ENCODE measurements at regions not wholly inside any gene's neighbourhood (a gene's known extent, or its start where the extent isn't known, plus 50 kb on each side); places are given as distances from the start of the nearest gene placed in this dataset.
"Not testable (repeated sequence)": the region's sequence is repeated elsewhere in the genome, so short reads cannot be mapped to it uniquely, and the experiment has no call there.

GRCh38 chr5:106649031-106649430 lies 1021.7 kb downstream of the EFNA5 start:
- no peak for DNase-seq

GRCh38 chr5:106648401-106648800 lies 1022.3 kb downstream of the EFNA5 start:
- DNase-seq = no peak

DNA sequence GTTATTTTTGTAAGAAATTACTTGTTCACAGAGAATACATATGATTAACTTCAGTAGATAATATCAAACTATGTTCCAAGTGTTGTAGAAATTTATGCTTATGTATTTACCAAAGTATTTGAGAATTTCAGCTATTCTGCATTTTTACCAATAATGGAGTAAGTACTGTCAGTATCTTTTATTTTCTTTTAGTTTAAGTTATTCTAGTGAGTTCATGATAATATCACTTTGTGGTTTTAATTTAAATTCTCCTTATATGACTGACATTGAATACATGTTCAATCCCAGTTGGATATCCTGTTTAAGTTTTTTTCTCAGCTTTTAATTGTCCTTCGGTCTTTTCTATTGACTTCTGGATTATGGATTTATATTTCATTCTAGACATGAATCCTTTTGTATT lies 1024.6 kb downstream of the EFNA5 start:
- DNase-seq = no peak

DNA sequence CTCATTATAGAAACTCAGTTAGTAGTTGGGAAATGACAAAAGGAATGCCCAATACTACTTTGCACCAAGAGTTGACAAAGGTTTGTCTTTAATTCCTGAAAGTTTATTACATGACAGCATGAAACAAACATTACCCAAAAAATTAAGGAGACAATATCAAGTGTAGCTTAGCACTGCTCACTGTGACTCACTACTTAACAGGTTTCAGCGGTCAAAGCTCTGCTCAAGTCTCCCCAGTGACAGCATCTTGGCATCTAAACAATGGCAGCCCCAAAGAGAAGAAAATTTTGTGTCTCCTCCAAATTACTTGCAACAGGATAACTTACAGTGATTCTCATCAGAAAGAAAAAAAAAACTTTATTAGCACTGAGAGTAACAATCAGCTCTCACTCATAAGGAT lies 1030.2 kb downstream of the EFNA5 start:
- no peak for DNase-seq

GRCh38 chr5:106639488-106639887 lies 1031.2 kb downstream of the EFNA5 start:
- DNase-seq = no peak

- no peak for DNase-seq
These were observed 1033.5 kb downstream of the EFNA5 start for GRCh38 chr5:106637275-106637674.

DNA sequence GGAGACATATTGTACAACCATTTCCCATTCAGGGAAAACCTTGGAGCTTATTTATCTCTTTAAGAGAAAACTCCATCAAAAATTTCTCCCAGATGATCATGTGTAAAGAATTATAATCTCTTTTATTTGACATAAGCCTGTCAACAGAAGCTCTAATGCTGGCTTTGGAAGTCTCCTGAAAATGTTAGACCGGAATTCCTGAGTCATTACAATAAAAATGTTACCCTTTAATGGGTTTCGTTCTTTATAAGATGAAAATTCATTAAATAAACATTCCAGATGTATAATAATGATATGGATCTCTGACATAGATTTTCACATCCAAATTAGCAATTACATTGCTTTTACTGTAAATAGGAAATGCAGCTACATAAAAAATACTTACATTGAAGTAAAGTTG lies 1036.4 kb downstream of the EFNA5 start:
- no peak for DNase-seq

DNA sequence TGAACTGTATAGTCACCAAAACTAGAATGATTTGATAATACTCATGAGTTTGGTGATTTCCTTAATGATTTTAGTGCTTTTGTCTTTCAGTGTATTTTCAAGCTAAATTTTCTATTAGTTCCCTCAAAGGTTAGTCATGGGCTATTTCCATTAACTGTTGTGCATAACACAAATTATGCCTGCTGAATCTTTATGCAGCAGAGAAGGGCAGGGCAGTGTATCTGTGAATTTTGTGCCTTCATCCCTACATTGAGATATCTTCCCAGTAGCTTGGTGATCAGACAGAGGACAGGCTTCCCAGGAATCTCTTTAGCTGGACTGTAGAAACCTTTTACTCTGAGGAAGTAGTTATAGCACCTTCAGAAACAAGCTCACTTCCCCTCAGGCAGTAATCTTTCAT lies 1036.9 kb downstream of the EFNA5 start:
- DNase-seq = no peak

GRCh38 chr5:106628456-106628855 lies 1042.3 kb downstream of the EFNA5 start:
- not testable (repeated sequence) for DNase-seq

DNA sequence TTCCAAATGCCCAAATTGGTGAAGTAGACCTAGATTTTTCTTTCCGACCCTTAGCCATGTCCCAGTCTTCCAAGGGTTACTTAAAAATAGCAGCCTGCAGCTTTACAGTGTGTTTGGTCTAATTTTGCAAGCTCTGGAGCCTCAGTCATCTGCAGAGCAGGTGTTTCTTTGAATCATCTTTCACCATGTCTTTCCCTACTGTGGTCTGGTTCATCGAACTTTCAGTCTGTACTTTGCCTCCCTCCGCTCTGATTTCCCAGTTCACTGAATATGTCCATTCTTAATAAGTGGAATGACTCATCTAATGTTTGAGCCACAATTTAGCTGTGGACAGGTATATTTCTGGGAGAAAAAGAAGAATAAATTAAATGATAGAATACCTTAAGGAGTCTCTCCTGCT lies 1060.7 kb downstream of the EFNA5 start:
- DNase-seq = no peak

DNA sequence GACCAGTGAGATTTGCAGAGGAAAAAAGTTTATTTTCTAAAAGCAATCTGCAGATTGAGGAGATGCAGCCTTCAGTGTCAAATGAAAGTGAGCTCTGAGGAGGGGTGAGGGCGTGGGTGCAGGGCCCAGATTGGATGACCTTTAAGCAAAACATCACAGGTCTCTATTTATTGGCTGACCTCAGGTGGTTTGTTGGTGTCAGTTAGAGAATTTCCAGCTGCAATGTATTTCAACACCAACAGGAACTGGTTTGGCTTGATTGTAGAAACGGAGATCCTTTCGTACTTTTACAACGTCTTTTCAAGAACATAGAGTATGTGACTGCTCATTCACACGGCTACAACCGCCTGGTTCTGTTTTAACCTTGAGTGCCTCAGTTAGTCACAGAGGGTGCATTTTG lies 1069.1 kb downstream of the EFNA5 start:
- no peak for DNase-seq

DNA sequence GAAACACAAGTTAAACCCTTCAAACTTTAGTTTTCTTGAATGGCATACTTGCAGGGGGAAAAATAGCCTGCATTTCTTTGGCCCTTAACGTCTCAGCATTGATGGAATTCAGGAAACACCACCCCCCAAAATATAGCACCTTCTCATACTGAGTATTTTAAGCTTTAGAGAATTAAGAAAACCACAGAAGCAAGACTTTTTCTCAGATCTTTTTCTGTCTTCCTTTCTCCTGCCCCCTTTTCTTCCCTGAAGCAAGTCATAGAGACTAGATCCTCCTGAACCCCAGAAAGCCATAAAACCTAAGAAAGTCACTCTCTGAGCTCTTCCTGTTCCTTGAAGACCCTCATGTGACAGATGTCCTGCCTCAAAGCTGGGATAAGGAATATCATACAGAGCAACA lies 1069.9 kb downstream of the EFNA5 start:
- no peak for DNase-seq

- no peak for DNase-seq
These were observed 1074.9 kb downstream of the EFNA5 start for GRCh38 chr5:106595864-106596263.

- DNase-seq = no peak
These were observed 1086.5 kb downstream of the EFNA5 start for GRCh38 chr5:106584268-106584667.

- no peak for DNase-seq
These were observed 1092.0 kb downstream of the EFNA5 start for GRCh38 chr5:106578736-106579135.

DNA sequence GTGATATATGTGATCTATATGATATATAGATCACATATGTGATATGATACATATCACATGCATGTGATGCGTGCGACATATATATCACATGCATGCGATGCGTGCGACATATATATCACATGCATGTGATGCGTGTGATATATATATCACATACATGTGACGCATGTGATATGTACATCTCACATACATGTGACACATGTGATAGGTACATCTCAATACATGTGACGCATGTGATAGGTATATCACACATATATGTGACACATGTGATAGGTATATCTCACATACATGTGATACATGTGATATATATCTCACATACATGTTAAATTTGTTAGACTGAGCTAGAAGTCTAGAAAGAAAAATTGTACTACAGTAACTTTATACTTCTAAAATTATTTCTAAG lies 1095.9 kb downstream of the EFNA5 start:
- DNase-seq = no peak

DNA sequence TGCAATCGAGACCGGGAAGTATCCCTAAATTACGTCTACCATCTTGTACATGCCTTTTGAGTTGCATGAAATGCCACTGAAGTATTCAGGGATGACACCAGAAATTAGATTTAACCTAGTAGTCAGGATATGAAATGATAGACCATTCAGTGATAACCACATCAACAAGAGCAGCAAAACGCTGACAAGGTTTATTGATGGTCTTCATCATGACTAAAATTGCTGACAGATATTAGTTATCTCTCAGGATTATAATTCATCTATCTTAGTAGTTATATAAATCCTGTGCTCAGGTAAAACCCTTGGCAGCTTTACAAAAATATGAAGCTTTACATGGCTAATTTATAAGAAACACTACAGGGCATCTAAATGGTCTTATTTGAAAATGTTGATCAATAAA lies 1104.7 kb downstream of the EFNA5 start:
- no peak for DNase-seq

- no peak for DNase-seq
These were observed 1125.4 kb downstream of the EFNA5 start for GRCh38 chr5:106545325-106545724.

DNA sequence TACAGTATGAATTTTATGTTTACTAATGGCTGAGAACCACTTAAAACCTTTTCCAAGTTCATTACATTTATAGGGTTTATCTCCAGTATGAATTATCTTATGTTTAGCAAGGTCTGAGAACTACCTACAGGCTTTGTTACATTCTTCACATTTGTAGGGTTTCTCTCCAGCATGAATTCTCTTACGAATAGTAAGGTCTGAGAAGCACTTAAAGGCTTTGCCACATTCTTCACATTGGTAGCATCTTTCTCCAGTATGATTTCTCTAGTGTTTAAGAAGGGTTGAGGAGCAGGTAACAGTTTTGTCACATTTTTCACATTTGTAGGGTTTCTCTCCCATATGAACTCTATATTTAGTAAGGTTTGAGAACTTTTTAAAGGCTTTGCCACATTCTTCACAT lies 1127.4 kb downstream of the EFNA5 start:
- no peak for DNase-seq

GRCh38 chr5:106530150-106530549 lies 1140.6 kb downstream of the EFNA5 start:
- DNase-seq = no peak

DNA sequence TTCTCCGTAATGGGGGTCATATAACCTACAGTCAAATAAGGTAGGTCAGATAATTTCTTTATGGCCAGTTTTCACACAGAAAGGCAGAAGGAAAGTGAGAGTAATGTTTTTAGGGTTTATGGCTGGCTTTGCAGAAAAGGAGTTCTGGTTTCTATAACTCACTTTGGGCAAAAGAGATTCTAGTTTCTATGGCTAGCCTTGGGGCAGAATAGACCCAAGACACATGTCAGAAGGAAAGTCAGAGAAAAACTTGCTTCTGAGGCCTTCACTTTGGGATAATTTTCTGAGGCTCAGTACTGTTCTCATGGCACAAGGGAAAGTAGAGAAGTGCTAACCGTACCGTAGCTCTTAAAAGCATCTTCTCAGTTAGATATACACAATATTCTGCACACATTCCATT lies 1145.3 kb downstream of the EFNA5 start:
- no peak for DNase-seq

DNA sequence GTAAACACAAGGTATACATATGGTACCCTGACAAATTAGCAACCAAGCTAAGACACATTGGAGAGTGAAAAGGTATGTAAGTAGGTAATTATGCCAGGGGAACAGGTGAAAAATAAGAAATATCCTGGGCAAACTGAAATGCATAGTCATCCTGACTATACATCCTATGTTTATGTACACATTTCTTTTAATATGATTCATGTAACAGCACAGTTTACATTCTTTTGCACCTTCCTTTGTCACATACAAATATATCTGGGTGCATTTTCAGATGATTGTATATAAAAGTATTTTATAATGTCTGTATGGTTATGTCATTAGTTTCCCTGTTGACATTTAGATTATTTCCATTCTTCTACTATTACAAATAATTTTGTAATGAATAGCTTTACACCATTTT lies 1146.9 kb downstream of the EFNA5 start:
- no peak for DNase-seq

- no peak for DNase-seq
These were observed 1148.4 kb downstream of the EFNA5 start for GRCh38 chr5:106522296-106522695.

GRCh38 chr5:106521701-106522100 lies 1149.0 kb downstream of the EFNA5 start:
- no peak for DNase-seq

- DNase-seq = no peak
These were observed 1160.4 kb downstream of the EFNA5 start for GRCh38 chr5:106510321-106510720.

GRCh38 chr5:106508894-106509293 lies 1161.8 kb downstream of the EFNA5 start:
- DNase-seq = no peak

All from DMS79 treated with DMSO at 0.1 percent for 48 hours (cell line).